NT2/D1 (cell line): ENCODE measurements at regions not wholly inside any gene's neighbourhood (a gene's known extent, or its start where the extent isn't known, plus 50 kb on each side); places are given as distances from the start of the nearest gene placed in this dataset.

ENCODE experiments used
- DNase-seq: peaks from one replicate; pipeline ENCODE4 v3.0.0-alpha.2; 2011; ENCODE audit warnings: low read depth, low spot score
- H3K27me3 ChIP-seq: 2 replicates; pipeline ENCODE4 v1.6.0; 2011; ENCODE audit warnings: mild to moderate bottlenecking; ENCODE audit not compliant: insufficient read length, insufficient read depth
- H3K36me3 ChIP-seq: 2 replicates; pipeline ENCODE4 v1.6.1; 2011; ENCODE audit warnings: mild to moderate bottlenecking, low read length, mixed read lengths; ENCODE audit not compliant: insufficient read depth, insufficient read length
- H3K4me1 ChIP-seq: 2 replicates; pipeline ENCODE4 v1.5.1; 2011; ENCODE audit not compliant: insufficient read depth, insufficient read length
- H3K4me3 ChIP-seq: 2 replicates; pipeline ENCODE4 v1.5.1; 2011; ENCODE audit warnings: low read depth; ENCODE audit not compliant: insufficient read length
- H3K9ac ChIP-seq: 2 replicates; pipeline ENCODE4 v1.6.0; 2011; ENCODE audit warnings: low read depth; ENCODE audit not compliant: insufficient read length
- H3K9me3 ChIP-seq: 2 replicates; pipeline ENCODE4 v1.5.1; 2011; ENCODE audit warnings: mild to moderate bottlenecking, low read length; ENCODE audit not compliant: insufficient read depth
- SUZ12 ChIP-seq: IDR thresholded peaks from 2 replicates; pipeline ENCODE4 v1.6.1; 2011; ENCODE audit not compliant: insufficient read length, insufficient read depth; ENCODE audit errors: extremely low read depth
- YY1 ChIP-seq: IDR thresholded peaks from 2 replicates; pipeline ENCODE4 v1.6.1; 2011; ENCODE audit not compliant: insufficient read length, insufficient read depth
- ZNF274 ChIP-seq: IDR thresholded peaks from 2 replicates; pipeline ENCODE4 v1.6.1; 2011; ENCODE audit warnings: mild to moderate bottlenecking, low read depth, low read length

DNA sequence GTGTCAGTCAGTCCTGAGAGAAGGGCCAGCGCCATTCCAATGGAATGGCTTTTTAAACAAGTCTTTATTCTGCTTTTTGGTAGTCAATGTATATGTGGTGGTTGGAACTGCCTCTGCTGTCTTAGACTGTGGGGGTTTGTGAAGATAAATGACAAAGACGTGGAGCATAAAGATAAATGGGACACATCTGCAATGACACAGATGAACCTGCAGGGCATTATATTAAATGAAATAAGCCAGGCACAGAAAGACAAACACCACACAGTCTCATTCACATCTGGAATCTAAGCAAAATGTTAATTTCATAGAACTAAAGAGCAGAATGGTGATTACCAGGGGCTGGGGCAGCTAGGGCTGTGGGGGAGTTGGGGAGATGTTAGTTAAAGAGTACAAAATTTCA, 912.8 kb upstream of the MAN1A1 start:
- Histone ChIP-seq H3K36me3 (no peaks in the 10 kb centered on the region), H3K4me1 (no peaks in the 10 kb centered on the region), H3K9ac (no peak overlapping the region), H3K9me3 (no peaks in the 10 kb centered on the region), H3K27me3 (no peaks in the 10 kb centered on the region), H3K4me3 (no peak overlapping the region)
- DNase-seq: no peak
- no peak for TF ChIP-seq YY1
- no peak for TF ChIP-seq ZNF274
- no peak for TF ChIP-seq SUZ12

DNA sequence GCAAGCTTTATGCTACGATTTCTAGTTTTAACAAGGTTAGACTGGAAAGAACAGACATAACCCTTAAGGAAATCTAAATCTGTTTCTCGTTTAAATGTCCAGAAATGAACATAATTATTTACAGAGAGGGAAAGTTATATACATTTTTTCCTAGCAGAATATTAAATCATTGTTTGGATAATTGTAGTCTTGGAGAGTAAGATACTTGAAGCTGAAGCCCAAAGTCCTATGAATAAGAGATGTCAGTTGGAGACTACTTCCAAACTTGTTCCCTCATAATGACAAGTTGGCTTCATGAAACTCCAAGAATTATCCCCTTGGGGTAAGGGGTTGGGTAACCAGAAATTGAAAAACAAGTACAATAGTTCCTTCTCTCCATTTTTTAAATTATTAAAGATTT, 911.1 kb upstream of the MAN1A1 start:
- H3K9me3 ChIP-seq: no peaks in the 10 kb centered on the region
- no peaks in the 10 kb centered on the region for H3K36me3 ChIP-seq
- no peaks in the 10 kb centered on the region for H3K27me3 ChIP-seq
- no peaks in the 10 kb centered on the region for H3K4me1 ChIP-seq
- H3K9ac ChIP-seq: no peak overlapping the region
- DNase-seq: no peak
- no peak for TF ChIP-seq ZNF274
- TF ChIP-seq SUZ12: no peak
- no peak for TF ChIP-seq YY1
- H3K4me3 ChIP-seq: no peak overlapping the region

DNA sequence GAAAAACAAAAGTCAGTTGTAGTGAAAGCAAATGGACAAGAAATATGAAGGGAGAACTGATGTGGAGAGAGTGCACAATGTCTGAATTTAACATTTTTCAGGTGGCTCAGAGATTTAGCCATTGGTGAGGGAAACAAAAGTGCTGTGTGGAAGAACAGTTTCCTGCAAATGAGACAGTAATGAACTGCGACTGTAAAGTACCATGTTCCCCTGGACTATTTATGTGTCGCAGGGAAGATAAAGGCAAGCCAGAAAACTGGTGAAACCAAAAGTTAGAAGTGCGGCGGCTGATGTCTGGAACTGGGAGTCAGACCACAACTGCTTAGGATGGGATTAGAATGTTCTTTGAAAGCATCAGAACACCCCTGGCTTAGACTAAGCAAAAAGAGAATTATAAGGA, 905.1 kb upstream of the MAN1A1 start:
- Histone ChIP-seq H3K9me3 (no peaks in the 10 kb centered on the region), H3K4me3 (no peak overlapping the region), H3K36me3 (no peaks in the 10 kb centered on the region), H3K4me1 (no peaks in the 10 kb centered on the region), H3K27me3 (no peaks in the 10 kb centered on the region), H3K9ac (no peak overlapping the region)
- no peak for TF ChIP-seq SUZ12
- no peak for TF ChIP-seq YY1
- TF ChIP-seq ZNF274: no peak
- DNase-seq: no peak

DNA sequence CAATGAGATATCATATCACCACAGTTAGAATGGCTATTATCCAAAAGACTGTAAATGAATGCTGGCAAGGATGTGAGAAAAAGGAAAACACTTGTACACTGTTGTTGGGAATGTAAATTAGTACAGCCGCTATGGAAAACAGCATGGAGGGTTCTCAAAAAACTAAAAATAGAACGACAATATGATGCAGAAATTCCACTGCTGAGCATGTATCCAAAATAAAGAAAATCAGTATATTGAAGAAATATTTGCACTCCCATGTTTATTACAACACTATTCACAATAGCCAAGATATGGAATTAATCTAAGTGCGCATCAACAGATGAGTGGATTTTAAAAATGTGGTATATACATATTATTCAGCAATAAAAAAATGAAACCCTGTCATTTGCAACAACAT, 898.9 kb upstream of the MAN1A1 start:
- Histone ChIP-seq H3K27me3 (no peaks in the 10 kb centered on the region), H3K4me1 (no peaks in the 10 kb centered on the region), H3K9ac (no peak overlapping the region), H3K9me3 (no peaks in the 10 kb centered on the region), H3K36me3 (no peaks in the 10 kb centered on the region), H3K4me3 (no peak overlapping the region)
- TF ChIP-seq YY1 (no peak), SUZ12 (no peak), ZNF274 (no peak)
- DNase-seq: no peak

DNA sequence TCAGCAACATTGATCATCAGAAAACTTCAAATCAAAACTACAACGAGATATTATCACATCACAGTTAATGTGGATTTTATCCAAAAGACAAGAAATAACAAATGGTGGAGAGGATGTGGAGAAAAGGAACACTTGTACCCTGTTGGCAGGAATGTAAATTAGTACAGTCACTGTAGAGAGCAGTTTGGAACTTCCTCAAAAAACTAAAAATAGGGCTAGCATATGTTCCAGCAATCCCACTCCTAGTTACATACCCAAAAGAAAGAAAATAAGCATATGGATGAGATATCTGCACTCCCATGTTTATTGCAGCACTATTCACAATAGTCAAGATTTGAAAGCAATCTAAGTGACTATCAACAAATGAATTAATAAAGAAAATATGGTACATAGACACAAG, 887.7 kb upstream of the MAN1A1 start:
- Histone ChIP-seq H3K9me3 (no peaks in the 10 kb centered on the region), H3K9ac (no peak overlapping the region), H3K27me3 (no peaks in the 10 kb centered on the region), H3K4me1 (no peaks in the 10 kb centered on the region), H3K36me3 (no peaks in the 10 kb centered on the region), H3K4me3 (no peak overlapping the region)
- no peak for DNase-seq
- no peak for TF ChIP-seq YY1

DNA sequence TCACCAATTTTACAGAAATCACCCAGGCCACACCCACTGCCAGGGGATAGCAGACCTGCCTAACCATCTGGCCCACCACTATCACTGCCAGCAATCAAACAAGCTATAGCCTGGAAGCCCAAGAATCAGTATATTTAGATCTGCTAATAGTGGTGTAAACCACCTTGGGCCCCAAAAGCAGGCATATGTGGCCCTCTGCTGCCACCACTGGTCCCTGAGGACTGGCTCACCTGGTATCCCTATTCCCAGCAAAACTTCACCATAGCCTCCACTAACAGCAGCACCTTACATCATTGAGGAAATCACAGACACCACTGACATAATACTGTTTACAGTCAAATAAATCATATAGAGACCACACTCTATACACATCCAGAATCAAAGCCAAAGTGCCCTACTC, 880.4 kb upstream of the MAN1A1 start:
- no peak overlapping the region for H3K9ac ChIP-seq
- no peaks in the 10 kb centered on the region for H3K36me3 ChIP-seq
- H3K4me3 ChIP-seq: no peak overlapping the region
- TF ChIP-seq YY1 (no peak), SUZ12 (no peak), ZNF274 (no peak)
- no peaks in the 10 kb centered on the region for H3K27me3 ChIP-seq
- no peak for DNase-seq
- no peaks in the 10 kb centered on the region for H3K4me1 ChIP-seq
- no peaks in the 10 kb centered on the region; the same call in 1 of the 2 replicates for H3K9me3 ChIP-seq

DNA sequence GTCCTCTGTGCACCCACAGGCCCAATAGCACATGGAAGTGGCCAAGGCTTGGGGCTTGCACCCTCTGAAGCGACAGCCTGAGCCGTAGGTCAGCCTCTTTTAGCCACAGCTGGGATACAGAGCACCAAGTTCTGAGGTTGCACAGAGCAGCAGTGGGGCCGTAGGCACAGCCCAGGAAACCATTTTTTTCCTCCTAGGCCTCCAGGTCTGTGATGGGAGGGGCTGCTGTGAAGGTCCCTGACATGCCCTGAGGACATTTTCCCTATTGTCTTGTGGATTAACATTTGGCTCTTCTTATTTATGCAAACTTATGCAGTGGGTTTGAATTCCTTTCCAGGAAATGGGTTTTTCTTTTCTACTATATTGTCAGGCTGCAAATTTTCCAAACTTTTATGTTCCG, 878.7 kb upstream of the MAN1A1 start:
- DNase-seq: no peak
- Histone ChIP-seq H3K27me3 (no peaks in the 10 kb centered on the region), H3K36me3 (no peaks in the 10 kb centered on the region), H3K4me3 (no peak overlapping the region), H3K9me3 (no peaks in the 10 kb centered on the region; the same call in 1 of the 2 replicates), H3K4me1 (no peaks in the 10 kb centered on the region), H3K9ac (no peak overlapping the region)
- TF ChIP-seq SUZ12 (no peak), ZNF274 (no peak), YY1 (no peak)

DNA sequence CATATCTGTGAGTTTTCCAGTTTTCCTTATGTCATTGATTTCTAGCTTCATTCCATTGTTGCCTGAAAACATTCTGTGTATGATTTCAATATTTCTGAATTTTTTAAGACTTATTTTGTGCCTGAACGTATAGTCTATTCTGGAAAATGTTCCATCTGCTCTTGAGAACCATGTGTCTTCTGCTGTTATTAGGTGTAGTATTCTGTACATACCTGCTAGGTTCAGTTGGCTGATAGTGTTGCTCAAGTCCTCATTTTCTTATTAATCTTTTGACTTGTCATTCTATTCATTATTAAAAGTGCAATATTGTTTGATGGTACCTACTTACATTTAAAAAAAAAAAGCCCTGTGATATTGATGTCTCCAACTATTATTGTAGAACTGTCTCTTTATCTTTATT, 869.8 kb upstream of the MAN1A1 start:
- Histone ChIP-seq H3K9me3 (no peaks in the 10 kb centered on the region), H3K4me1 (no peaks in the 10 kb centered on the region), H3K4me3 (no peak overlapping the region), H3K27me3 (no peaks in the 10 kb centered on the region), H3K36me3 (no peaks in the 10 kb centered on the region), H3K9ac (no peak overlapping the region)
- DNase-seq: no peak
- TF ChIP-seq SUZ12: no peak
- no peak for TF ChIP-seq ZNF274
- no peak for TF ChIP-seq YY1
